Tibial nerve (tissue), 4 donors: ENCODE measurements at regions not wholly inside any gene's neighbourhood (a gene's known extent, or its start where the extent isn't known, plus 50 kb on each side); places are given as distances from the start of the nearest gene placed in this dataset.

Experiments used
- DNase-seq, 2 donors: peaks; one replicate each; pipeline ENCODE4 v3.0.0-alpha.2; 2019; ENCODE audit warnings: low spot score in 2 of 2
- H3K27ac ChIP-seq, 4 donors: fragments of 200-600 bp; sonication (generic) in 3 of 4; one replicate each; pipeline ENCODE4 v1.5.1; 2017 to 2019; ENCODE audit warnings: mild to moderate bottlenecking in 1 of 4
- H3K27me3 ChIP-seq, 2 donors: fragments of 200-600 bp; sonication (generic) in 1 of 2; one replicate each; pipeline versions ENCODE4 v1.5.1 to v1.6.0; 2017 to 2019
- H3K36me3 ChIP-seq, 3 donors: fragments of 200-600 bp; sonication (generic); one replicate each; pipeline ENCODE4 v1.5.1; 2018 to 2019
- H3K4me1 ChIP-seq, 4 donors: fragments of 200-600 bp; sonication (generic) in 3 of 4; one replicate each; pipeline ENCODE4 v1.5.1; 2017 to 2019
- H3K4me3 ChIP-seq, 4 donors: fragments of 200-600 bp; sonication (generic) in 3 of 4; one replicate each; pipeline ENCODE4 v1.5.1; 2017 to 2019; ENCODE audit warnings: mild to moderate bottlenecking in 1 of 4, moderate library complexity in 1 of 4
- H3K9me3 ChIP-seq, 4 donors: fragments of 200-600 bp; sonication (generic) in 3 of 4; one replicate each; pipeline ENCODE4 v1.5.1; 2017 to 2019
- CTCF ChIP-seq, 5 experiments: fragments of 200-600 bp in 3 of 5; fragments of 450-650 bp in 2 of 5; sonication (generic) in 3 of 5; IDR thresholded peaks; one replicate each; pipeline ENCODE4 v1.5.1; 2016 to 2019; ENCODE audit warnings: antibody characterized with exemption in 5 of 5, mild to moderate bottlenecking in 3 of 5, moderate library complexity in 2 of 5
- EP300 ChIP-seq, 2 donors: sonication (generic); formaldehyde crosslinking; IDR thresholded peaks; one replicate each; pipeline ENCODE4 v1.6.1; 2017; ENCODE audit warnings: antibody characterized with exemption in 2 of 2, mild to moderate bottlenecking in 1 of 2
- POLR2A ChIP-seq, 2 donors: fragments of 450-650 bp; IDR thresholded peaks; one replicate each; pipeline ENCODE4 v1.6.1; 2017; ENCODE audit warnings: antibody characterized with exemption in 2 of 2, mild to moderate bottlenecking in 2 of 2, moderate library complexity in 2 of 2
- WGBS, 2 donors: methylation state at CpG; one replicate each; pipeline ENCODE4 v1.1.5; 2018; 5-methylcytosine and 5-hydroxymethylcytosine counted together

GRCh38 chrX:115940348-115940747 is 230.2 kb upstream of the AGTR2 start:
- no peaks in the 10 kb centered on the region for H3K9me3 ChIP-seq
- no peak for DNase-seq
- no peak overlapping the region for H3K4me3 ChIP-seq
- H3K36me3 ChIP-seq, result no peaks in the 10 kb centered on the region
- TF ChIP-seq CTCF (IDR thresholded peaks at IDR 0.05) (no peak), POLR2A (IDR thresholded peaks at IDR 0.05) (no peak), EP300 (IDR thresholded peaks at IDR 0.05) (no peak)
- no peak overlapping the region for H3K27ac ChIP-seq
- H3K27me3 ChIP-seq, result peaks cover 0 to 5% of the 10 kb centered on the region in 2 donors
- H3K4me1 ChIP-seq, result no peaks in the 10 kb centered on the region
- WGBS, 2 donors, result 82 to 93% methylated on average over 2 of the region's 2 CpGs

- peak in 1 of 2 donors; percentile 24 for DNase-seq
- no peaks in the 10 kb centered on the region for H3K4me1 ChIP-seq
- TF ChIP-seq POLR2A (IDR thresholded peaks at IDR 0.05) (no peak), EP300 (IDR thresholded peaks at IDR 0.05) (peak in 1 of 2 donors; percentile 32), CTCF (IDR thresholded peaks at IDR 0.05) (peak in 4 of 5 experiments; percentile 61 to 82 (median 71))
- no peak overlapping the region for H3K4me3 ChIP-seq
- WGBS, 2 donors, result 44 to 52% methylated on average over 5 to 7 of the region's 7 CpGs
- no peaks in the 10 kb centered on the region for H3K9me3 ChIP-seq
- H3K36me3 ChIP-seq, result no peaks in the 10 kb centered on the region
- no peaks in the 10 kb centered on the region for H3K27me3 ChIP-seq
- peak overlapping the region in 1 of 4 donors; percentile 40 for H3K27ac ChIP-seq
Observed at GRCh38 chrX:115940888-115941332, 229.6 kb upstream of the AGTR2 start.

- no peaks in the 10 kb centered on the region for H3K4me1 ChIP-seq
- no peaks in the 10 kb centered on the region for H3K9me3 ChIP-seq
- no peaks in the 10 kb centered on the region for H3K36me3 ChIP-seq
- DNase-seq, result no peak
- H3K4me3 ChIP-seq, result no peak overlapping the region
- H3K27me3 ChIP-seq, result no peaks in the 10 kb centered on the region
- WGBS, 2 donors, result 75 to 92% methylated on average over 3 of the region's 3 CpGs
- no peak for TF ChIP-seq POLR2A (IDR thresholded peaks at IDR 0.05)
- no peak for TF ChIP-seq CTCF (IDR thresholded peaks at IDR 0.05)
- TF ChIP-seq EP300 (IDR thresholded peaks at IDR 0.05), result no peak
- no peak overlapping the region for H3K27ac ChIP-seq
Observed at GRCh38 chrX:115941388-115941787, 229.2 kb upstream of the AGTR2 start.

GRCh38 chrX:115946059-115946458 is 224.5 kb upstream of the AGTR2 start:
- no peaks in the 10 kb centered on the region for H3K36me3 ChIP-seq
- no peak overlapping the region for H3K27ac ChIP-seq
- TF ChIP-seq CTCF (IDR thresholded peaks at IDR 0.05) (no peak), EP300 (IDR thresholded peaks at IDR 0.05) (no peak), POLR2A (IDR thresholded peaks at IDR 0.05) (no peak)
- no peaks in the 10 kb centered on the region for H3K9me3 ChIP-seq
- no peak for DNase-seq
- no peaks in the 10 kb centered on the region for H3K27me3 ChIP-seq
- H3K4me1 ChIP-seq, result no peaks in the 10 kb centered on the region
- WGBS, 2 donors, result 88% methylated on average over 16 of the region's 16 CpGs
- H3K4me3 ChIP-seq, result no peak overlapping the region

- no peak for DNase-seq
- Histone ChIP-seq H3K4me3 (no peak overlapping the region), H3K4me1 (no peaks in the 10 kb centered on the region), H3K9me3 (no peaks in the 10 kb centered on the region), H3K36me3 (no peaks in the 10 kb centered on the region), H3K27me3 (no peaks in the 10 kb centered on the region), H3K27ac (no peak overlapping the region)
- WGBS, 2 donors, result 84 to 95% methylated on average over 4 of the region's 4 CpGs
- no peak for TF ChIP-seq POLR2A (IDR thresholded peaks at IDR 0.05)
- TF ChIP-seq EP300 (IDR thresholded peaks at IDR 0.05), result no peak
- TF ChIP-seq CTCF (IDR thresholded peaks at IDR 0.05), result no peak
Observed at GRCh38 chrX:115948018-115948923, 222.3 kb upstream of the AGTR2 start.
